D341Med (cell line): ENCODE measurements at regions not wholly inside any gene's neighbourhood (a gene's known extent, or its start where the extent isn't known, plus 50 kb on each side); places are given as distances from the start of the nearest gene placed in this dataset.
A peak's percentile ranks its signal among the peaks of the same experiment; 100 is the strongest.

Source experiments
- DNase-seq: peaks from one replicate; pipeline ENCODE4 v3.0.0; 2012; ENCODE audit warnings: low spot score

- DNase-seq = peak; percentile 40
These were observed 395.3 kb downstream of the CD109 start for GRCh38 chr6:74091136-74091793.

- DNase-seq = no peak
These were observed 391.9 kb downstream of the CD109 start for GRCh38 chr6:74087899-74088298.

- DNase-seq = no peak
These were observed 379.9 kb downstream of the CD109 start for GRCh38 chr6:74075896-74076295.

GRCh38 chr6:74075323-74075722, 379.3 kb downstream of the CD109 start:
- DNase-seq = no peak

GRCh38 chr6:74074645-74075044, 378.6 kb downstream of the CD109 start:
- DNase-seq = no peak

GRCh38 chr6:74073999-74074398, 378.0 kb downstream of the CD109 start:
- no peak for DNase-seq

- DNase-seq = no peak
These were observed 377.4 kb downstream of the CD109 start for GRCh38 chr6:74073429-74073828.

GRCh38 chr6:74071214-74071613, 375.2 kb downstream of the CD109 start:
- no peak for DNase-seq

- DNase-seq = no peak
These were observed 374.7 kb downstream of the CD109 start for GRCh38 chr6:74070711-74071110.

- no peak for DNase-seq
These were observed 374.1 kb downstream of the CD109 start for GRCh38 chr6:74070091-74070490.

GRCh38 chr6:74069089-74069581, 373.1 kb downstream of the CD109 start:
- no peak for DNase-seq

GRCh38 chr6:74066168-74066871, 370.3 kb downstream of the CD109 start:
- DNase-seq = no peak

GRCh38 chr6:74065705-74066104, 369.7 kb downstream of the CD109 start:
- DNase-seq = no peak

- no peak for DNase-seq
These were observed 367.4 kb downstream of the CD109 start for GRCh38 chr6:74063391-74063790.

GRCh38 chr6:74061201-74061600, 365.2 kb downstream of the CD109 start:
- no peak for DNase-seq

- DNase-seq = no peak
These were observed 364.4 kb downstream of the CD109 start for GRCh38 chr6:74060354-74060753.

GRCh38 chr6:74058606-74059005, 362.6 kb downstream of the CD109 start:
- no peak for DNase-seq

GRCh38 chr6:74057326-74057725, 361.3 kb downstream of the CD109 start:
- no peak for DNase-seq

GRCh38 chr6:74054190-74054589, 358.2 kb downstream of the CD109 start:
- no peak for DNase-seq

GRCh38 chr6:74050921-74051320, 354.9 kb downstream of the CD109 start:
- DNase-seq = no peak

GRCh38 chr6:74048387-74048786, 352.4 kb downstream of the CD109 start:
- no peak for DNase-seq

- DNase-seq = no peak
These were observed 348.6 kb downstream of the CD109 start for GRCh38 chr6:74044417-74045096.

GRCh38 chr6:74041420-74041819, 345.4 kb downstream of the CD109 start:
- DNase-seq = no peak
